GM19099 (cell line): ENCODE measurements at regions not wholly inside any gene's neighbourhood (a gene's known extent, or its start where the extent isn't known, plus 50 kb on each side); places are given as distances from the start of the nearest gene placed in this dataset.

Experiments used
- POLR2A ChIP-seq: IDR thresholded peaks from 3 replicates; pipeline ENCODE4 v1.6.1; 2011; ENCODE audit warnings: low read depth; ENCODE audit not compliant: insufficient read length; ENCODE audit errors: extremely low read depth

DNA sequence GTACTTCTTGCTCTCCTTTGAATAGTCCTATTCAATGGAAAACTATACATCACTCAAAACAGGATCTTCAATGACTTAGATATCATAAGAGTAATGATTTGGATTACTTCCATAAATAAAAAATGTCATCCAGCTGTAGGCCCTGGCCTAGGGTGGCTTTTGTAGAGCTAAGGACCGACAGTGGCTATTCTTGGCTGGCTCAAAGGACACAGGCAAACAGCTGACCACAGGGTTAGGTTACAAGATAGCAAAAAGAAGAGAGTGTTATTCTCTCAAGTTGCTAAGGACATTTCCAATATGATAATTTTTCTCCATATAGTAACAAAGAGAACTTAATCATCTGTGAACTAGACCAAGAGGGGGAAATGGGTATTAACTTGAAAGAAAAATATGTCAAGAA is 495.1 kb downstream of the PLPP3 start:
- TF ChIP-seq POLR2A: no peak

- TF ChIP-seq POLR2A: no peak
Measured at GRCh38 chr1:56081736-56082135, 497.6 kb downstream of the PLPP3 start.

- no peak for TF ChIP-seq POLR2A
Measured at GRCh38 chr1:56081173-56081572, 498.2 kb downstream of the PLPP3 start.

GRCh38 chr1:56080123-56080522 is 499.2 kb downstream of the PLPP3 start:
- TF ChIP-seq POLR2A: no peak

DNA sequence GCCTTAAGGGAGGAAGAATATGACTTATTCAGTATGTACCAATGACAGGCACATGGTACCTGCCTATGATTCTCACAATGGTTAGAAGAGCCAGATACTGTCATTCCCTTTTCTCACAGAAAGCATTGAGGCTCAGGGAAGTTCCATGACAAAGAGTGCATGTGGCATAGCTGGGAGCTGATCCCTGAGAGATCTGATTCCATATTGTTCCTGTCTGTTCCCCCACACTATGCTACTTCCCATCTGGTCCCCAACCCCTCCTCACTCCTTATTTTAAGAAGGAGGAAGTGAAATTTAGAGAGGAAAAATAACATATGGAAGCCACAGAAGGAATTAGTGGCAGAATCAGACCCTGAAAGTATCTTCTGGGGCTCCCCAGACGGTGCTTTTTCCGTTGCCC is 500.0 kb downstream of the PLPP3 start:
- TF ChIP-seq POLR2A: no peak

DNA sequence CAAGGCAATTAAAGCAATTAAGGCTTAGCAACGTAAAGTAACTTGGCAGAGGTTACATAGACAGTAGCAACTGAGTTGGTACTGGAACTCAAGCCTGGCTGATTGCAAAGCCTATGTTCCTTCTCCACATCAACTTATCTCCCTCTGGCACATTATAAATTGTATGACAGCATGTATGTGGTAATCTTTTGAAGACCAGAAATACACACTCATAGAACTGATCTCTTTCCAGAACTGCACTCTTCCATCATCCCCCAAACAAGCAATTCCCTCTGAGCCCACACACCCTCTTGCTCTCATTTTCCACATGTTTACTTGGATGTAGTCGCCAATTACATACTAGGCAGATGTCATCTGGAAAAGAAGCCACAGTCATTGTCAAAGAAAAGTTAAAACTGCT is 502.2 kb downstream of the PLPP3 start:
- TF ChIP-seq POLR2A: no peak

- no peak for TF ChIP-seq POLR2A
Measured at GRCh38 chr1:56074007-56074651, 505.2 kb downstream of the PLPP3 start.

GRCh38 chr1:56073614-56074006 is 505.8 kb downstream of the PLPP3 start:
- TF ChIP-seq POLR2A: no peak

GRCh38 chr1:56073206-56073605 is 506.2 kb downstream of the PLPP3 start:
- no peak for TF ChIP-seq POLR2A

- TF ChIP-seq POLR2A: no peak
Measured at GRCh38 chr1:56072310-56072709, 507.1 kb downstream of the PLPP3 start.

DNA sequence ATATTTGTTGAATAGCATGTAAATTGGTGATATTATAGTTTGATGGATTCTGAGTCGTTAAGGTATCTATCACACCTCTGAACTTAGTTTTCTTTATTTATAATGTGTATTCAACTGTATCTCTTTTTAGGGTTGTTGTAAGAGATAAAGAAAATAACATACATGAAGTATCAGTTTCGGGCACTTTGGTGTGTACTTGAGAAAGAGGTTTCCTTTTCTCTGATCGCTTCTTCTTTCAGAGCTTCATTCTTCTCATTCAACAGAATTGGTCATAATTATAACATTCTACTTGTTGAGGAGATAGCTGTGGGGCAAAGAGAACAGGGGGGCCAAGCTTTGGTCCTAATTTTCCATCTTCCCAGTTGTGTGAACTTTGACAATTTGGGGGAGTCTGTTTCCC is 508.0 kb downstream of the PLPP3 start:
- no peak for TF ChIP-seq POLR2A

DNA sequence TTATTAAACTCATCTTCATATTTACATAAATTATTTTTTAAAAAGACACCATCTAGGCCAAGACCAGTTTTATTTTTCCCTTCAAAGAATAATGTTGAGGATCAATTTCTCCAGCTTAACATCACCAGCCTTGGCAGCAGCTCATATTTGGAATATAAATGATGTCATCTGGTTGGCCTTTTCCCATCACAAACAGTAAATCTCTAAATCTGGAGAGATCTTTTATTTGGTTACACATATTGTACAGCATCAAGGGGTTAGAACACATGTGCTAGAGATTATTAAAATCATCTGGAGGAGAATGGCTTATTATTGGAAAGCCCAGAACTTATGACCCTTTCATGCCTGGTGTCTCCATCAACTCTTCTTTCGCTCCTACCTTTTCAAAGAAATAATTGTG is 508.8 kb downstream of the PLPP3 start:
- TF ChIP-seq POLR2A: no peak

- TF ChIP-seq POLR2A: no peak
Measured at GRCh38 chr1:56069824-56070223, 509.5 kb downstream of the PLPP3 start.

DNA sequence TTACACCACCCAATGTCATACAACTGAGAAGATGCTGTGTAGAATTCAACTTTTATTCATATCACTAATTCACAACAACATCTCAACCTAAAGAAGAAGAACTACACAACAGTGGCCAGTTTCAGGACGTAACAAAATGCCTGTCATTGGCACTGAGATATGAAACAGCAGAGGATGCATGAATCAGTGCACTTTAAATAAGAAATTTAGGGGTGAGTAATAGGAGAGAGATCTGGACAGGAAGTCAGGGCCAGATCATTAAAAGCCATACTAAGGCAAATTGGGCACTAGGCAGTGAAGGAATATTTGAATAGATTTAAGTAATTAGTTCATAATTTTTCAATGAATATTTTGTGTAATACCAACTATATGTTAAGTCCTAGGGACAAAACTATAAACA is 510.5 kb downstream of the PLPP3 start:
- no peak for TF ChIP-seq POLR2A

GRCh38 chr1:56068210-56068609 is 511.2 kb downstream of the PLPP3 start:
- TF ChIP-seq POLR2A: no peak

DNA sequence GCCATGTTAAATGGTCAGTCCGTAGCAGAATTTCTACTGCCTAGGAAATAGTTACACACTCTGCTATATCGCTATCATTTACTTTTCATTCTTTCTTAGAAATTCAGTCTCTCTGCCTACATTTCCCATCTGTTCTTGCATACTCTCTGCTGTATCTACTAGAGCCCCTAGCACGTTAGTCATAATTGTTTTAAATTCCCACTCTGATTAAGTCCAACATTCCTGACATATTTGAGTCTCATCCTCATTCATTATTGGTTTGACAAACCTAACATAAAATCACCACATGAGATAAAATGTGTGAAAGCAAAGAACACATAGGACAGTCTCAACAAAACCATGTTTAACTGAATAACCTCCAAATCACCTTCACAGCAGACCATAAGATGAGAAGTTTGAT is 513.6 kb downstream of the PLPP3 start:
- no peak for TF ChIP-seq POLR2A

GRCh38 chr1:56064705-56065104 is 514.7 kb downstream of the PLPP3 start:
- TF ChIP-seq POLR2A: no peak
